Activated CD4-positive, alpha-beta T cell treated with anti-CD3 and anti-CD28 coated beads, Interleukin-2, amount 50 U/mL, for 16 hours (primary cell): ENCODE measurements at regions not wholly inside any gene's neighbourhood (a gene's known extent, or its start where the extent isn't known, plus 50 kb on each side); places are given as distances from the start of the nearest gene placed in this dataset.

Experiments
- DNase-seq: peaks from one replicate; pipeline ENCODE4 v3.0.0-alpha.2; 2020

DNA sequence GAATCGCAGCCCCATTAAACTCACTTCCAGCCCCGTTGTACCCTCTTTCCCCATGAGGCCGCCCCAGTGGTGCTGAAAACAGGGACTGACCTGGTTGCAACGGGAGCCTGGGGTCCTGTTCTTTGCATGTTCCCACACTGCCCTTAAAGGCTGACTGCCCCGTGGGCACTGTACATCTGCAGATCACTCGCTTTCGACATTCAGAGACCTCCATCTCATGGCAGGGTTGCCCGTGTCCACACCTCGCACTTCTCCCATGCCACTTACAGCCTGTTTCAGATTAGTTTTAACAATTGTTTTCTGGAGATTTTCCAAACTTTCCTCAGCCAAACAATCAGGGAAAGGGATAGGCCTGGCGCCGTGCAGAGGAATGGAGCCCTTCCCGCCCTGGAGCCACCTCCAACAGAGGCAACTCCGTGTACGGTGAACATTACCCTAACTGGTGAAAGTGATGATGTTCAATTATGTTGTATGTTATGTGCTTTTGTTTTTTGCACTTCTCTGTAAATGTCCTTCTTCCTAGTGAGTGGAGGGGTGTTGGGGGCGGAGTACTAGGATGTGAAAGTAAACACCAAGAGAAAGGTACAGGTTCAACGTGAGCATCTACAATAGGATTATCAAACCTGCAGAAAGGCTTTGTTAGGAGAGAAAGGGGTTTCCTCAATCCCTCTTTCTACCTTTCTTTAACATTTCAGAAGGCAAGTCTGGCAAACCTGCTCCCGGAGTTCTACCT lies 262.8 kb downstream of the FOXO1 start:
- DNase-seq: no peak

DNA sequence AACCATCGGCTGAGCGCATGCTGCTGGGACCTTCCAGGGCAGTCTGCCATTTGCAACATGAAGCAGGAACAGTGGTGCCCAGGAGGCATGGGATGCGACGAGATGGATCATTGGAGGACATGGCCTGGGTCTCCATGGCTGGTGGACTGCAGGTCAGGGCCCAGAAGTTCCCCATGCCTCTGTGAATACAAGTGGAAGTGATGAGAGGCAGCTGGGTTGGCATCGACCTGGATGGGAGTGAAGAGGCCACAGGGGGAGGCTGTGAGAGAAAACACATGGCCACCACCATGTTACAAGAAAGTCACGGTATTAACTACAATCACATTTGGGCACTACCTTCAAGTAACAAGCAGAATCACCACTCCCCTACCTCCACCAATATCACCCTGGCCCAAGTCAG lies 262.0 kb downstream of the FOXO1 start:
- DNase-seq: no peak

DNA sequence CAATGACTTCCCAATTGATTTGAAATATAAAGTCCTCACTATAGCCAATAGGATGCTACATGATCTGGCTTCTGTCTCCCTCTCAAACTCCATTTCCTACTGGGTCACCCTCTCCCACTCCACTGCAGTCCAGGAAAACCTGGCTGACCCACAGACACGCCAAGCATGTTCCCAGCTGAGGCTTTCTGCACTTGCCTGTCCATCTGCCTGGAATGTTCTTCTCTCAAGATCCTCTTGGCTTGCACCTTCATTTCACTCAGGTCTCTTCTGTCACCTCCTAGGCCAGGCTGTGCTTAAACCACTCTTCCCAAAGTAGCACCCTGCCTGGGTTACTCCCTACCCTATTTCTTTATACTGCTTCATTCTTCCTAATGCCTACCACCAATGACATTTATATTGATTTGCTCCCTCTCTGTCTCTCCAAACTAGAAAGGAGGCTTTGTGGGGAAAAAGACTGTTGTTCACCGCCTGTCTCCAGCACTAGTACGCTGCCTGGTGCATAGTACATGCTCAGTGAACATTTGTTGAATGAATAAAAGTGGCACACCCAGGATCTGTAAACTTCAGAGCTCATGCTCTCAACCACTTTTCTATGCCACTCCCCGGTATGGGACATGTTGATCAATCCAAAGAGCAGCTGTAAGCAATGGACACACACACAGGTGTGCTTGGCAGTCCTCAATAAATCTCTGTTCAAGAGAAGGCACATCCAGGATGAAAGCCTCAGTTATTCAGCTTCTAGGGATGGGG lies 261.3 kb downstream of the FOXO1 start:
- DNase-seq: no peak

DNA sequence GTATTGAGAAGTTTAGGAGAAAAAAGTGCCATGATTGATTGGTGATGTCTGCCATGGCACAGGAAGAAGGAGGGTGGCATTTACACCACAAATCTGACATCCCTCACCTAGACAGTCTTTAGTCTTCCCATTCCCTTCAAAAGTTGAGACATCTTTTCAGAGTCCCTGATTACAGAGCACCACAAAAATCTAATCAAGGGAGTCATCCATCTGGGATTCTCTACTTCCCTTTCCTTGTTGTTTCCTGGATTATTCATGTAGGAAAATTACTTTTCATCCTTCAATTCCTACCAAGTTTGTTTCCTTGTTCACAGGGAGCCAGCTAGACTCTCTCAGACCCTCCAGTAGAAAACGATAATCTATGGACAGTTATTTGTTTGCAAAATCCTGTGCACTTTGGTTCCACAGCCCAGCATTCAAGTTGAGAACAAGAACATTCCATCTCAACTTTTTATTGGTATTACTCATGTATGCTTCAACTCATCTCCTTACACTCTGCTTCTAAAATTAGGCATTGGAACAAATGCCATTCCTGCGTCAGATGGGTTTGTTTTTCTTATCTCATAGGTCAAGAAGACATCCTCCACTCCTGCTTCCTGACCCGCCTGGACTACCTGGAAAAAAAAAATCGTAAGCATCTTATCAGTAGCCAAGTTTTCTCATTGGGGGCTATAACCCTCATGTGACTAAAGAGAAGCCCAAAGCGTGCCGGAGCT lies 259.9 kb downstream of the FOXO1 start:
- DNase-seq: no peak

DNA sequence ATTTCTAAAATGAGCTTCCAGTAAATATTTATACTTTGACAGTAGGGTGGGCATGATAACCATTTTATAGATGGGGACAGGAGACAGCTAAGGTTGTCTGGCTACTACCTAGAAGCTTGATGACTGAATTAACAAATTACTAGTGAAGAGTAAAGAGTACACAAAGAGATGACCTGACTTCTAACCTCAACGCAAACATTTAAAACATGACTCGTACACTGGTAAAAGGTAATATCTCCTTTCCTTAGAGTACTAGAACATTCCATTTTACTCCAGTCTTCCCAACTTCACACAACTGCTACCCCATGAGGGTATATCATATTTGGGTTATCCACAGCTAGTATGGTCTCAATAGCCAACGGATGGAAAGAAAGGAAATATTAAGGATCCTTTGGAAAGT lies 258.9 kb downstream of the FOXO1 start:
- DNase-seq: no peak

DNA sequence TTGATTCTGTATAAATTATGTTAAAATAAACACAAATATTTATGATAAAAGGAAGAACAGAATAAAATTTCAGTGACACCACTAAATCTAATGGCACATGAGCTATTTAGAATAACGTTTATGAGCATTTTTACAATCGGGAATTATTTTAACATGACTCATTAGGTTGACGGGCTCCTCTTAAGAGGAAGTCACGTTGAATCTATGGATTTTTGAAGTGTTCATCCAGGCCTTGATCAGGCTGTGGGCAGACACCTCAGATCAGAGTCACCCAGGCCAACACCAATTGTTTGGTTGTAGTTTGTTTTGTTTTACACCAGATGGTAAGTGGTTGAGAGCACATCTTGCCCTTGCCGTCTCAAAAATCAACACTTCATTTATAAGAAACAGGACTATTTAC lies 257.8 kb downstream of the FOXO1 start:
- no peak for DNase-seq

DNA sequence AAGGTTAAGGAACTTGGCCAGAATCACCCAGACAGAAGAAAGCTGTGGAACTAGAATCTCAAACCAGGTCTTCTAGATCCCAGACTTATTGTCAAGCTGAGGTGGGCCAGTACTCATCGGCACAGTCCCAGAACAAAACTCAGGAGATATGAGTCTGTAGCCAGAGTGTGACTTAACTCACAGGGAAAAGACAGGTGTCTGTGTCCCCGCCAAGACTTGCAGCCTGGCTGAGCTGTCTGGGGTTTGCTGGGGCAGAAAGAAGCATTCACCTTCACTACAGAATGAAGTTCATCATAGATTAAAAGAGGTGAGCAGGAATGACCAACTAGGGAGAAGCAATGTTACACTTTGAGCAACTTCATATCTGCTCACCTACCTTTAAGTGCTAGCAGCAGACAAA lies 257.2 kb downstream of the FOXO1 start:
- no peak for DNase-seq

DNA sequence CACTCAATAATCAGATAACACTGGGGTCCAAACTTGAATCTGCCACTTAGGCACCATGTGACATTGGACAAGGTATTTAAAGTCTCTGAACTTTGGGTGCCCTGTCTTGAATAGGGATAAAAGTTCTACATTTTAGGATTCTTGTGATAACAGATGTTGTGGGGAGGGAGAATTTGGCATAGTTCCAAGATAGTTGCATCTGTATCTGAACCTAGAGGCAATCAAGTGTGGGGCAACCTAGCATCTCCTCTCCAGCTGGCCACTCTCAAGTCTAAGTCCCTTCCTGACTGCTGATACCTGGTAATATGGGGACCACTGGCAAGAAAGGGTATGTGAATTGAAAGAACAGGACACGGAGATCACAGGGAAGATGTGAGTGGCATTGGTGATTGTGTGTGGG lies 256.1 kb downstream of the FOXO1 start:
- no peak for DNase-seq

DNA sequence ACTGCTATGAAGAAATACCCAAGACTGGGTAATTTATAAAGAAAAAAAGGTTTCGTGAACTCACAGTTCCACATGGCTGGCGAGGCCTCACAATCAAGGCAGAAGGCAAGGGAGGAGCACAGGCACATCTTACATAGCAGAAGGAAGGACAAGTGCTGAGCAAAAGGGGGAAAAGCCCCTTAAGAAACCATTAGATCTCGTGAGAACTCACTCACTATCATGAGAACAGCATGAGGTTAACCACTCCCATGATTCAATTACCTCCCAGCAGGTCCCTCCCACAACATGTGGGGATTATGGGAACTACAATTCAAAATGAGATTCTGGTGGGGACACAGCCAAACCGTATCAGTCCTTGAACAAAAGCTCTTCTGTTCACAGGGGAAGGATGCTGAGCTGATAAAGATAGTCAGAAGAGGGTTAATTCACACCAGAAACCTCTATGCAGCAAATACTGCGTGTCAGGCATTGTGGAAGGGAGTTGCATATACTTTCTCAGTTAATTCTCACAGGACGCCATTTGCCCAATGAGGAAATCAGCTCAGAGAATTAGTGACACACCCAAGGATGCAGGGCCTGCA lies 246.2 kb downstream of the FOXO1 start:
- no peak for DNase-seq

DNA sequence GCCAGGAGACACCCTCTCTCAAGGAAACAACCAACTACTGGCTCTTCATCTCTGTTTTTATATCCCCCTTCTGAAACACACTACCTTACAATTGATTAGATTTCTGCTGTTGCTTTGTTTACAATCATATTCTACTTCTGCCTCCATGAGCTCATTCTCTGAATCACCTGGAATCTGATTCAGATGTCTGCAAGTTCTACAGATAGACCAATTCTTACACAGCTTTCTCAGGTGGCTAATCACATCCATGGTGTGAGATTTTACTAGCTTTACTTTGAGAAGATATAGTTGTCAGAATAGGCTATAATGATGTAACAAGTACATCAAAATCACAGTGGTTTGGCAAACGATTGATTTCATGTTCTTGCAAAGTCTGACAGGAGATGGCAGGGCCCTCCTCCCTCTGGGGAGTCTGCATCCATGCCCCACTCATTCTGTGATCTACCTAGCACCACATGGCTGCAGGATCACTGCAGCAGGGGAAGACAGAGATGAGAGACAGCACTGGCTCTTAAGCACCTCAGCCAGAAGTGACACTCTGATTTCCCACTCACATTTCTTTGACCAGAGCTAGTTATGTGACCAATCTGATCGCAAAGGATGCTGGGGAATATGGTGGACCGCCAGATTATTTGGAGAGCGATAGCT lies 243.7 kb downstream of the FOXO1 start:
- DNase-seq: no peak

DNA sequence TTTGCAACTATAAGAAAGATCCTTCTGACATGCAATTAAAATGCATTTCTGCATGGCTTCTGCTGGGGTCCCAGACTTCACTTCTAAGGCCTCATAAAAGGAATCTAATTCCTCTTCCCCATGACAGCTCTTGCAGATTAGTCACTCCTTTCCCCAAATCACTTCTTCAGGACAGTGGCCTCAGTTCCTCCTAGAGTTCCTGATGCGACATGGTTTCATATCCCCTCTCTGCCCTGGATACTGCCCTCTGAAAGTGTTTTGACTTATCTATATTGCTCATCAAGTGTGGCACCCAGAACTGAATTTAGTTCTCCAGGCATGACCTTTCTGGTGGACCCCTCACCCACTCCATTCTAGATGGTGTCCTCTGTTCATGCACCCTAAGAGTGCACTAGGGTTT lies 238.1 kb downstream of the FOXO1 start:
- DNase-seq: no peak

DNA sequence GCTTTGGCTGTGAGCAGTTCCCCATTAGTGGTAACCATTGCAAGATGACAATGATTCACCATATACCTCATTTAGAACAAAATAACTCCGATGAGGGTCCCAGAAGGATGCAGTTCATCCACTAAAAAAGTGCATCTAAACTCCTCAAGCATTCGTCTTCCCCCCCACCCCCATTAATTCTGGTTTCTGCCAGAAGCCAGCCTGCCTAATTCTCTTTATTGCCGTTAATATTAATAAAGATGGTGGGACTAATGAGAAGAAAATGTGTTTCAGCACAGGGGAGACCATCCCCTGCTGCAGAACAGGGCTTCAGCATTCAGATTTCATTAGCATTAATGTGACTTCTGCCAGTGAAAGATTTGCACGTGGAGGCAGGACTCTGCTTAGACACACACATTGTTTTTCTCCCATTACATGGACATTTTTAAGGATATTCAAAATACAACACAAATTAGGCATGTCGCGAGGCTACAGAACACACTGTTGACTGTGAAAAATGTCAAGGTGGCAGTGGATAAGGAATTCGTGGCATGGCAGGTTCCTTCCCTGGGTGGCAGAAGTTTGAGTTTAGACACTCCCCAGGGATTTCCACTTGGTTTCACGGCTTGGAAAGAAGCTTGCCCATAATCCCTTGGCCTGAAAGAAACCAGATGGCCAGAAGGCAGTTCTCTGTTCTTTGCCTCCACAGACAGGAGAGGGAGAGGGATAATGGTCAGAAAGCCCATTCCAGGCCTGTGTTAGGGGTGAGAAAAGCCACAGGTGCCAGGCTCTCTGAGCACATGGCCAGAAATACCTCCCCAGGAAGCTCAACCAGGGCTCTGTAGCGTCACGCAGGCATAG lies 236.5 kb downstream of the FOXO1 start:
- no peak for DNase-seq

DNA sequence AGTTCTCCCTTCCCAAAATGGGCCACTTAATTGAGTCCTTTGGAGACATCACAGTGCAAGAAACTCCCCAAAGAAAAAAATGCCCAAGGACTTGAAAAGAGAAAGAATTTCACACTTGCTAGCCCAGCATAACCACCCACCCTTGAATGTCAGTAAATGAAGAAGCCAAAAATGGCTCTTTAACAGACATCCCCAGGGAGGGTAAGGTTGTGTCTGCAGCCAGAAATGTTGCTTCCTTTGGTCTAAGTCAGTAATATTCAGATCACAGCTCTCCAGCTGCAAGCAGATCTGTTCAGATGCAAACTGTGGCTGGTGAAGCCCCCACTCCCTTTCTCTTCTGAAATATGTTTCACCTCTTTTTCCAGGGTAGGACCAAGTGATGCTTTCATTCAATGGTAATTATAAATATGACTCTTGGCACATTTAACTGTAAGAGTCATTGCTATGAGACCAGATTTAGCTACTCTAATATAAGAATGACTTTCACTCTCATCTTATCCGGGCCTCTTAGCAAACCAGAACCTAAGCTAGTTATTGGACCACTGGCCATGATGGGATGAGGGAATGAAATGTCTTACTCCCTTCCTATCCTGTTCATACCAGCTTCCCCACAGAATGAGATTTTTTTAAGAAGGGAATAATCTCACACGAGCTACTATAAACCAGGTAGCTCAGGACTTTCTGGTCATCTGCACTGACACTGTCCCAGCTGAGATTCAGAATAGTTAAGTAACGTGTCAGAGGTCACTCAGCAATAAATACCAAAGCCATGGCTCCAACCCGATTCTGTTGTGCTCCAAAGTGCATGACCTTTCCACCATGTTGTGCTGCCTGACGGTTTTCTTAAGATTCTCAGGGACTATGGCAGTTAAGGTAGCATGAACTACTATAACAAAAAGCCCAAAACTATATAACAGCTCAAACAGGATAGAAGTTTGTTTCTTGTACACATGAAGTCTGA lies 234.1 kb downstream of the FOXO1 start:
- DNase-seq: no peak

DNA sequence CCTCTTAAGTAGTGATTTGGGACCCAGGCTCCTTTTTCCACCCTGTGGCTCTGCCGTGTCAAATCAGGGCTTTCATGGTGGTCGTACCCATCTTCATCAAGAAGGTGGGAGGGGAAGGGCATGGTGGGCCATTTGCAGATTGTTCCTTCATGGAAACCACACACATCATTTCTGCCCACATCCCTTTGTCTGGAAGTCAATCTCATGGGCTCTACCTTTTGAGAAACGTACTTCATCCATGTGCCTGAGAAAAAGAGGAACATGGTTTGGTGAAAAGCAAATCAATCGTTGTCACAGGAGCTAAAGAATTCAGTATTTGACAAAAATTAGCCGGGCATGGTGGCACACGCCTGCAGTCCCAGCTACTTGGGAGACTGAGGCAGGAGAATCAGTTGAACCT lies 233.4 kb downstream of the FOXO1 start:
- no peak for DNase-seq

DNA sequence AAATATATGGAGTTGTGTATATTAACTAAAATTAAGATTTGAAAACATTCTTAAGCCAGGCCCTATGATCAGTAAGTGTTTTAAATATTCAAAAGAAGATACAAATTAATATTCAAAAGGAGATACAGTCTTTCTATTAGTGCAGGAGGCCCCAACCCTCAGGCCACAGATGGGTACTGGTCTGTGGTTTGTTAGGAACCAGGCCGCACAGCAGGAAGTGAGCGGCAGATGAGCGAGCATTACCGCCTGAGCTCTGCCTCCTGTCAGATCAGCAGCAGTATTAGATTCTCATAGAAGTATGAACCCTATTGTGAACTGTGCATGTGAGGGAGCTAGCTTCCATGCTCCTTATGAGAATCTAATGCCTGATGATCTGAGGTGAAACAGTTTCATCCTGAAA lies 232.9 kb downstream of the FOXO1 start:
- peak; percentile 23 for DNase-seq

DNA sequence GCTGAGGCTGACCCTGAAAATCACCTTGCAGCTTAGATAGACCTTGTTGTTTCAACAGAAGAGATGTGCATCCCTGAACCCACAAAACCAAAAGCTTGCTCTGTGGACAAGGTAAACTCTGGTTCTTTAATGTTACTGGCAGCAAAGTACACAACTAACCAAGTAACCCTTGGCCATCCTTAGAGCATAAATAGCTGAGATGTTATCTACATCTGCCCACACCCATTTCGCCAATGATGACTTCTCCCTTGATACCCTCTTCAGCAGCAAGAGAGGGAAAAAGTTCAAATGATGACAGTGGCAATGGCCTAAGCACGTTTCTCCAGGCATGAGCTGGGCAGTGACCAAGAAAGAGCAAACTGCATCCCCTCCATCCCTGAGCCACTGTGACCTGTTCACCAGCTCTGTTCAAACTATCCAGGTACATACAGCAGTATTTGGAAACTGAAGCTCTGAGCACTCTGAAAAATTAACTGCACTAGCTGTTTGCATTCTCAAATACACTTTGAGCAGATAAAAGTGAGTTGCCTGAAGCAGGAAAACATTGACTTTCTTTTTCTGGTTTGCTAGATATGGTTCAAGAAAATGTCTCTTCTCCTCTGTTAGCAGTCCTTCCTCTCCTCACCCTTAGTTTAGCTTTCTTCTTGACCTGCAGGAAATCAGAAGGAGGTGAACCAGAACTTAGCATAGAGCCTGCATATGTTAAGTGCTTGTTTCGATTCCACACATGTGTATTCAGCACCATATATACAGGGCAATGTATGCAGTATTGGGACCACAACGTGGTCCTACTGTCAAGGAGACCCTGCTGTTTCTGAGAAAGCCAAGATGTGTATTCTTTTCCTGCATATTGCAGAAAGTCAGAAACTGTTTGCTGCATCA lies 231.7 kb downstream of the FOXO1 start:
- DNase-seq: no peak

DNA sequence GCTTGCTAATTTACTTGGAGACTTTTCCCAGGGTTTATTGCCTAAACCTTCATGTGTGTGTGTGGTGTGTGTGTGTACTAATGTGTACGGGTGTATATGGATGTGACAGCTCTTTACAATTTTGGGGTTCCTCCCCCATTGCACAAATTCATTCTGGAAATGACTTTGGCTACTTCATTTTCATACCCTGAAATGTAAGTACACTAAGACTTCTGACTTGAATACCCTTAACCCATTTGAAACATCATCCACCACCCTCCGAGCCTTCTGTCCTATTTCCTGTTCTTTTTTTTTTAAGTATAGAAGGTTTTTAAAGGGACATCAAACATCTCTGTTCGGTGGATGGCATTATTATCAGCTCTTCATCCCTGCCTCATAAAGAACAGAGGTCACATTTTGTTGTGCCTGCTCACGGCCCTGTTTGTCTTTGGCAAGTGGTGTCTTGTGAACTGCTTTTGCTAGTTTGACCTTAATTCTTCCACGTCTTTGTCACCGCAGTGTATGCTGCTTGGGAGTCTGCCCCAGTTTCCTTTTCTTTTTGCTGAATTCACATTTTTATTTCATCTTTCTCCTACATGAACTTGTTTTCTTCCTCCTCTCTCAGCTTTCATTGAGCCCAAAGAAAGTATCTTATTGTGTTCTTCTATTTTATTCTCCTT lies 228.3 kb downstream of the FOXO1 start:
- DNase-seq: peak; percentile 21

DNA sequence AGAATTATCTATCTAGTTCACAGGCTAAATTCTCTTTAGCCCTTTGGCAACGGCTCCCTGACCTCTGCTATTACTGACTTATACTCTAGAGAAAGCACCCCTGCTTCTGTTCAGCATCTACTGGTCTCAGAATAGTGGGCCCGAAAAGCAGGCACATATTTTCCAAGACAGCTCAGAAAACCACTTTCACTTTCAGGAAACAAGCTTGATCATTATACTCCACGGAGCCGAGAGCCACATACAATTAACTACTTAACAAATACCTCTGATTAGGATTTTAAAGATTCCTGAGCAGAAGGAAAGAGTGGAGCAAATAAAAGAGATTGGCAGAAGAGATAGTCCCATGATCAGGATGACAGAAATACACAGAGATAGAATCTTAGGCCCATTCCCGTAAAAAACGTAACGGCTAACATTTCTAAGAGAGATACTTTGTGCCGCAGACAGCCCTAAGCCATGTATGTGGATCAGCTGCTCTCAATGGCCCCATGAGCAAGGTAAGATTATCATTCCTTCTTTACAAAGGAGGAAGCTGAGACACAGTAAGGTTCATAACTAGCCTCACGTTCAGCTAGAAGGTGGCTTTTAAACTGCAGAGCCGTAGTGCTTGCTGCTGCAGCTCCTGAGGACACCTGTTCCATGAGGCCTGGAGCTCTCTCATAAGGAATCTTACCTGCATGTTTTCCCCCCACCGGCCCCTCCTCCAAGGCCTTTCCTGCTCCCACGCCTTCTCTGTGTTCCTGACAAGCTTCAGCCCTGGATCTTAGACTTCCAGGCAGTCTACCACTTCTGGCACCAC lies 227.2 kb downstream of the FOXO1 start:
- DNase-seq: peak; percentile 43
